Endothelial cell of umbilical vein (primary cell): ENCODE measurements at regions not wholly inside any gene's neighbourhood (a gene's known extent, or its start where the extent isn't known, plus 50 kb on each side); places are given as distances from the start of the nearest gene placed in this dataset.

Experiments used
- BruUV-seq: library from RNA; stranded (reverse); fragments of 400-500 nt; replicated peaks from 2 replicates; lab custom pipeline; 2021; lab: Mats Ljungman, UMichigan
- CTCF ChIA-PET: fragments of 300-600, 350-600 bp; sonication (Branson Sonifier 250); formaldehyde crosslinking; loops from one replicate; lab custom pipeline; 2021; ENCODE audit warnings: antibody characterized with exemption, inconsistent platforms; lab: Charles Lee
- POLR2A ChIA-PET: fragments of 300-600, 350-600 bp; sonication (Branson Sonifier 250); formaldehyde crosslinking; loops from one replicate; lab custom pipeline; 2021; ENCODE audit warnings: antibody characterized with exemption, inconsistent platforms; lab: Charles Lee
- DNase-seq: peaks from one replicate; pipeline ENCODE4 v3.0.0-alpha.2; 2011; ENCODE audit warnings: low read depth, low spot score
- FAIRE-seq: peaks from 2 replicates; lab custom pipeline; 2011; peaks lifted over from hg19 to GRCh38; lab: Jason Lieb, UNC
- H2AFZ ChIP-seq: 2 replicates; pipeline ENCODE4 v1.6.0; 2012; ENCODE audit warnings: low read depth, low read length, control low read depth, inconsistent platforms
- H3K27ac ChIP-seq: 2 replicates; pipeline ENCODE4 v1.5.1; 2011; ENCODE audit warnings: low read depth, mild to moderate bottlenecking, control low read depth, low read length, moderate library complexity; ENCODE audit not compliant: insufficient read depth
- H3K27me3 ChIP-seq, 2 experiments: 2 replicates each; pipeline versions ENCODE4 v1.6.0 to v1.6.1; 2011; ENCODE audit warnings: low read length in 2 of 2, mixed read lengths in 1 of 2; ENCODE audit not compliant: control insufficient read depth in 2 of 2, insufficient read depth in 2 of 2
- H3K36me3 ChIP-seq, 2 experiments: 2 replicates in 1 of 2; 3 replicates in 1 of 2; pipeline ENCODE4 v1.5.1; 2011; ENCODE audit warnings: low read length in 2 of 2, mild to moderate bottlenecking in 1 of 2, moderate library complexity in 1 of 2; ENCODE audit not compliant: control insufficient read depth in 2 of 2, insufficient read depth in 2 of 2; ENCODE audit errors: extremely low read depth in 1 of 2
- H3K4me1 ChIP-seq: 3 replicates; pipeline ENCODE4 v1.5.1; 2011; ENCODE audit warnings: mild to moderate bottlenecking, low read length; ENCODE audit not compliant: control insufficient read depth, insufficient read depth; ENCODE audit errors: extremely low read depth
- H3K4me2 ChIP-seq: 2 replicates; pipeline ENCODE4 v1.6.1; 2011; ENCODE audit warnings: low read length, control low read depth, mixed read lengths; ENCODE audit not compliant: insufficient read depth
- H3K4me3 ChIP-seq, 3 experiments: fragments of 200-600 bp in 1 of 3; sonication (generic), shearing (Covaris generic) in 1 of 3; replicated peaks in 1 of 3; 2 replicates each; pipeline ENCODE4 v1.5.1; 2011 to 2016; ENCODE audit warnings: control low read depth in 3 of 3, low read length in 3 of 3, mild to moderate bottlenecking in 2 of 3, inconsistent platforms in 1 of 3, low read depth in 1 of 3, moderate library complexity in 1 of 3; ENCODE audit not compliant: insufficient read depth in 1 of 3
- H3K79me2 ChIP-seq: 2 replicates; pipeline ENCODE4 v1.6.0; 2012; ENCODE audit warnings: low read length, inconsistent platforms; ENCODE audit not compliant: control insufficient read depth, insufficient read depth
- H3K9ac ChIP-seq: replicated peaks from 2 replicates; pipeline ENCODE3; 2011; ENCODE audit warnings: low read length, control low read depth; ENCODE audit not compliant: insufficient read depth; ENCODE audit errors: extremely low read depth
- H3K9me1 ChIP-seq: replicated peaks from 3 replicates; pipeline ENCODE4 v1.6.0; 2011; ENCODE audit warnings: mild to moderate bottlenecking, low read length; ENCODE audit not compliant: control insufficient read depth, insufficient read depth; ENCODE audit errors: extremely low read depth
- H3K9me3 ChIP-seq: replicated peaks from 2 replicates; pipeline ENCODE4 v1.5.1; 2012; ENCODE audit warnings: low read length, inconsistent platforms; ENCODE audit not compliant: control insufficient read depth, insufficient read depth
- H4K20me1 ChIP-seq: replicated peaks from 2 replicates; pipeline ENCODE3; 2011; ENCODE audit warnings: mild to moderate bottlenecking, low read length; ENCODE audit not compliant: control insufficient read depth, insufficient read depth; ENCODE audit errors: extremely low read depth
- EZH2 ChIP-seq: IDR thresholded peaks from 2 replicates; pipeline ENCODE4 v1.6.1; 2012; ENCODE audit warnings: borderline replicate concordance, low read depth, mild to moderate bottlenecking, moderate library complexity, low read length, inconsistent platforms; ENCODE audit not compliant: severe bottlenecking
- FOS ChIP-seq: IDR thresholded peaks from 2 replicates; pipeline ENCODE4 v1.6.1; 2011; ENCODE audit warnings: mild to moderate bottlenecking, low read length, moderate library complexity, borderline replicate concordance; ENCODE audit not compliant: insufficient read depth
- GATA2 ChIP-seq: IDR thresholded peaks from 2 replicates; pipeline ENCODE4 v1.7.0; 2011; ENCODE audit warnings: low read depth, mild to moderate bottlenecking, moderate library complexity, mixed read lengths, low read length; ENCODE audit not compliant: insufficient read length, insufficient read depth
- JUN ChIP-seq: IDR thresholded peaks from 2 replicates; pipeline ENCODE4 v1.6.1; 2011; ENCODE audit warnings: borderline replicate concordance, low read depth; ENCODE audit not compliant: insufficient read length, insufficient read depth
- MYC ChIP-seq: IDR thresholded peaks from one replicate; pipeline ENCODE4 v1.6.1; 2011; ENCODE audit warnings: mild to moderate bottlenecking, low read depth, low read length
- POLR2A ChIP-seq: IDR thresholded peaks from 2 replicates; pipeline ENCODE4 v1.6.1; 2012; ENCODE audit warnings: low read depth, mild to moderate bottlenecking, control low read depth, low read length
- POLR2AphosphoS5 ChIP-seq: IDR thresholded peaks from 2 replicates; pipeline ENCODE4 v1.6.1; 2012; ENCODE audit warnings: low read depth, mild to moderate bottlenecking, control low read depth, low read length, moderate library complexity; ENCODE audit not compliant: insufficient read depth
- dilution Hi-C: fragments of 300-500 bp; cut with MboI; formaldehyde crosslinking; loops from one replicate; pipeline ENCODE4 v1.15.0; 2019; ENCODE audit warnings: low sequenced_read_pairs; ENCODE audit not compliant: extremely low pct_ligation_motif_present
- intact Hi-C: fragments of 100-400 bp; cut with micrococcal nuclease; formaldehyde crosslinking; loops from one replicate; pipeline ENCODE4 v1.10.0; 2022
- TF ChIP-seq, protein P1 (sequence below), 2 donors: IDR thresholded peaks; 1 replicate in 1 of 2; 2 replicates in 1 of 2; pipeline ENCODE4 v1.5.1; 2011; ENCODE audit warnings: low read length in 2 of 2, mild to moderate bottlenecking in 2 of 2, moderate library complexity in 2 of 2, control low read depth in 1 of 2, inconsistent platforms in 1 of 2, low read depth in 1 of 2; ENCODE audit not compliant: insufficient read depth in 1 of 2; ENCODE audit errors: extremely low read depth in 1 of 2
- TF ChIP-seq, protein P2 (sequence below): IDR thresholded peaks from 2 replicates; pipeline ENCODE4 v1.6.1; 2011; ENCODE audit not compliant: insufficient read depth, insufficient read length

DNA sequence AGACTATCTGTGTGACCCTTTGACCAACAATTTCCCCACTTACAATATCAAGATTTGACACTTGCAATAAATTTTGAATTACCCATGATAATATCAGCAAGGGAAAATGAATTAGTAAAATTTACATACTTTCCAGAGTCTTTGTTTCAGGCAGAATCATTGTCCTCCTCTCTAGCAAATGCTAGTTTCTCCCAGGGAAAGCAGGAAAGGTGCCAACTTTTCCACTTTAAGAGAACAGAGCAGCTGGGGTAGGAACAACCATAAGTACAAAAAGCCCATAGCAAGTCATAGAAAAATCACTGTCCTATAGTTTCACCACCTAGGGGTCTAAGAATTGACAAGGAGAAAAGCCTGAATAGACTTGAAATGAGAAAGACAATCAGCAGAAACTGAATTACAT lies 67.1 kb upstream of the GUCA2B start:
- DNase-seq (no peak), FAIRE-seq (no peak)
- ChIA-PET POLR2A (no interaction called here), CTCF (interaction anchor here (1.2 to 1.3 kb wide), 2 partner anchors 33 to 87 kb away, joined by 4 read pairs; no protein-coding TSS in a partner anchor)
- Histone ChIP-seq H3K9ac (no peak overlapping the region), H3K27ac (no peak overlapping the region), H3K4me3 (no peak overlapping the region), H3K9me3 (no peaks in the 10 kb centered on the region), H3K4me2 (no peak overlapping the region), H4K20me1 (no peaks in the 10 kb centered on the region), H3K79me2 (no peaks in the 10 kb centered on the region), H3K36me3 (no peaks in the 10 kb centered on the region), H3K27me3 (peaks cover 10 to 37% of the 10 kb centered on the region in 2 experiments), H2AFZ (no peak overlapping the region), H3K4me1 (no peaks in the 10 kb centered on the region), H3K9me1 (no peaks in the 10 kb centered on the region)
- BruUV-seq, result no TSS peak
- dilution Hi-C loops (no loop called here), intact Hi-C loops (no loop called here)
- TF ChIP-seq FOS, result no peak
- TF ChIP-seq, protein P1, sequence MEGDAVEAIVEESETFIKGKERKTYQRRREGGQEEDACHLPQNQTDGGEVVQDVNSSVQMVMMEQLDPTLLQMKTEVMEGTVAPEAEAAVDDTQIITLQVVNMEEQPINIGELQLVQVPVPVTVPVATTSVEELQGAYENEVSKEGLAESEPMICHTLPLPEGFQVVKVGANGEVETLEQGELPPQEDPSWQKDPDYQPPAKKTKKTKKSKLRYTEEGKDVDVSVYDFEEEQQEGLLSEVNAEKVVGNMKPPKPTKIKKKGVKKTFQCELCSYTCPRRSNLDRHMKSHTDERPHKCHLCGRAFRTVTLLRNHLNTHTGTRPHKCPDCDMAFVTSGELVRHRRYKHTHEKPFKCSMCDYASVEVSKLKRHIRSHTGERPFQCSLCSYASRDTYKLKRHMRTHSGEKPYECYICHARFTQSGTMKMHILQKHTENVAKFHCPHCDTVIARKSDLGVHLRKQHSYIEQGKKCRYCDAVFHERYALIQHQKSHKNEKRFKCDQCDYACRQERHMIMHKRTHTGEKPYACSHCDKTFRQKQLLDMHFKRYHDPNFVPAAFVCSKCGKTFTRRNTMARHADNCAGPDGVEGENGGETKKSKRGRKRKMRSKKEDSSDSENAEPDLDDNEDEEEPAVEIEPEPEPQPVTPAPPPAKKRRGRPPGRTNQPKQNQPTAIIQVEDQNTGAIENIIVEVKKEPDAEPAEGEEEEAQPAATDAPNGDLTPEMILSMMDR (IDR thresholded peaks at IDR 0.05; ENCODE audit: extremely low read depth in 1 of 2, insufficient read depth in 1 of 2, low read depth in 1 of 2, low read length in 2 of 2), result no peak
- TF ChIP-seq JUN, result no peak
- no peak for TF ChIP-seq POLR2AphosphoS5
- no peak for TF ChIP-seq POLR2A
- TF ChIP-seq GATA2, result no peak
- TF ChIP-seq, protein P2, sequence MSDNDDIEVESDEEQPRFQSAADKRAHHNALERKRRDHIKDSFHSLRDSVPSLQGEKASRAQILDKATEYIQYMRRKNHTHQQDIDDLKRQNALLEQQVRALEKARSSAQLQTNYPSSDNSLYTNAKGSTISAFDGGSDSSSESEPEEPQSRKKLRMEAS, result no peak
- TF ChIP-seq MYC, result no peak
- TF ChIP-seq EZH2, result no peak
